H1 (cell line): ENCODE measurements at regions not wholly inside any gene's neighbourhood (a gene's known extent, or its start where the extent isn't known, plus 50 kb on each side); places are given as distances from the start of the nearest gene placed in this dataset.

ENCODE experiments used
- CTCF ChIA-PET: fragments of 300-600 bp; sonication (Branson Sonifier 250); formaldehyde crosslinking; loops from one replicate; lab custom pipeline; 2021; ENCODE audit not compliant: partially characterized antibody; lab: Charles Lee
- POLR2A ChIA-PET: fragments of 300-600 bp; sonication (Branson Sonifier 250); formaldehyde crosslinking; loops from one replicate; lab custom pipeline; 2021; ENCODE audit warnings: inconsistent platforms; ENCODE audit not compliant: partially characterized antibody; lab: Charles Lee
- DNase-seq, 2 experiments: peaks; one replicate each; pipeline versions ENCODE4 v3.0.0 to v3.0.0-alpha.2; 2010 to 2022; ENCODE audit warnings: low spot score in 2 of 2, low read depth in 1 of 2, mixed read lengths in 1 of 2
- FAIRE-seq: peaks from 2 replicates; lab custom pipeline; 2011; peaks lifted over from hg19 to GRCh38; lab: Jason Lieb, UNC
- H2AFZ ChIP-seq: 2 replicates; pipeline ENCODE4 v1.8.1; 2012; ENCODE audit warnings: low read length, inconsistent platforms
- H2AK5ac ChIP-seq: 2 replicates; pipeline ENCODE4 v1.6.1; 2013; ENCODE audit warnings: low read depth, low read length
- H2BK120ac ChIP-seq: replicated peaks from 2 replicates; pipeline ENCODE3; 2013; ENCODE audit warnings: low read depth, low read length, inconsistent platforms
- H2BK12ac ChIP-seq: 2 replicates; pipeline ENCODE4 v1.6.1; 2013; ENCODE audit warnings: low read depth, low read length
- H2BK15ac ChIP-seq: 2 replicates; pipeline ENCODE4 v1.6.1; 2013; ENCODE audit warnings: low read length
- H2BK20ac ChIP-seq: 2 replicates; pipeline ENCODE4 v1.6.1; 2013; ENCODE audit warnings: low read length
- H2BK5ac ChIP-seq: 2 replicates; pipeline ENCODE4 v1.6.1; 2013; ENCODE audit warnings: low read depth, low read length
- H3K14ac ChIP-seq: 2 replicates; pipeline ENCODE4 v1.6.1; 2013; ENCODE audit warnings: inconsistent platforms; ENCODE audit not compliant: insufficient read length
- H3K18ac ChIP-seq: 2 replicates; pipeline ENCODE4 v1.6.1; 2013; ENCODE audit warnings: low read length; ENCODE audit errors: extremely low read depth
- H3K23ac ChIP-seq: 2 replicates; pipeline ENCODE4 v1.6.1; 2013; ENCODE audit warnings: inconsistent platforms; ENCODE audit not compliant: insufficient read length
- H3K23me2 ChIP-seq: 2 replicates; pipeline ENCODE4 v1.6.1; 2013; ENCODE audit warnings: low read depth, low read length
- H3K27ac ChIP-seq: 2 replicates; pipeline ENCODE4 v1.6.1; 2011; ENCODE audit warnings: low read depth, low read length, inconsistent platforms
- H3K27me3 ChIP-seq, 4 experiments: replicated peaks in 1 of 4; 1 replicate in 1 of 4; 2 replicates in 3 of 4; pipeline versions ENCODE4 v1.6.1 to v1.8.1; 2011 to 2013; ENCODE audit warnings: low read length in 3 of 4, mild to moderate bottlenecking in 3 of 4, inconsistent platforms in 2 of 4, mixed read lengths in 2 of 4, moderate library complexity in 1 of 4; ENCODE audit not compliant: control insufficient read depth in 3 of 4, insufficient read depth in 3 of 4; ENCODE audit errors: extremely low read depth in 1 of 4
- H3K36me3 ChIP-seq, 4 experiments: 2 replicates each; pipeline versions ENCODE4 v1.6.1 to v1.8.1; 2011 to 2013; ENCODE audit warnings: mild to moderate bottlenecking in 4 of 4, low read length in 3 of 4, moderate library complexity in 2 of 4, control low read depth in 1 of 4, inconsistent platforms in 1 of 4; ENCODE audit not compliant: insufficient read depth in 4 of 4, control insufficient read depth in 2 of 4
- H3K4ac ChIP-seq: replicated peaks from 2 replicates; pipeline ENCODE3; 2013; ENCODE audit warnings: low read length, low read depth, mixed read lengths, inconsistent platforms; ENCODE audit not compliant: insufficient read length
- H3K4me1 ChIP-seq, 4 experiments: replicated peaks in 1 of 4; 1 replicate in 1 of 4; 2 replicates in 3 of 4; pipeline versions ENCODE4 v1.6.1 to v1.8.1; 2011 to 2013; ENCODE audit warnings: low read length in 3 of 4, inconsistent platforms in 2 of 4, mixed read lengths in 1 of 4; ENCODE audit not compliant: insufficient read depth in 4 of 4, control insufficient read depth in 3 of 4
- H3K4me2 ChIP-seq, 2 experiments: 2 replicates each; pipeline versions ENCODE4 v1.6.1 to v1.8.1; 2011 to 2013; ENCODE audit warnings: low read depth in 2 of 2, low read length in 2 of 2, control low read depth in 1 of 2, inconsistent platforms in 1 of 2, mild to moderate bottlenecking in 1 of 2; ENCODE audit not compliant: insufficient read depth in 1 of 2
- H3K4me3 ChIP-seq, 4 experiments: fragments of 200-600, 300-600 bp in 1 of 4; sonication (generic), shearing (Covaris generic), sonication (Bioruptor Twin) in 1 of 4; 2 replicates each; pipeline versions ENCODE4 v1.5.1 to v1.8.1; 2011 to 2016; ENCODE audit warnings: low read length in 4 of 4, low read depth in 3 of 4, control low read depth in 2 of 4, inconsistent platforms in 2 of 4, mild to moderate bottlenecking in 2 of 4, mixed read lengths in 1 of 4, moderate library complexity in 1 of 4; ENCODE audit not compliant: insufficient read depth in 2 of 4; ENCODE audit errors: extremely low read depth in 1 of 4
- H3K56ac ChIP-seq: replicated peaks from 2 replicates; pipeline ENCODE3; 2013; ENCODE audit warnings: low read depth, mild to moderate bottlenecking, mixed read lengths, low read length, inconsistent platforms; ENCODE audit not compliant: insufficient read length
- H3K79me1 ChIP-seq: 2 replicates; pipeline ENCODE4 v1.6.1; 2013; ENCODE audit warnings: low read depth, low read length, control low read depth
- H3K79me2 ChIP-seq, 2 experiments: 2 replicates each; pipeline versions ENCODE4 v1.6.1 to v1.8.1; 2012 to 2013; ENCODE audit warnings: low read length in 2 of 2, mild to moderate bottlenecking in 2 of 2, inconsistent platforms in 1 of 2; ENCODE audit not compliant: insufficient read depth in 2 of 2, control insufficient read depth in 1 of 2
- H3K9ac ChIP-seq, 4 experiments: replicated peaks in 1 of 4; 1 replicate in 1 of 4; 2 replicates in 3 of 4; pipeline versions ENCODE4 v1.6.1 to v1.8.1; 2011 to 2013; ENCODE audit warnings: low read depth in 3 of 4, low read length in 3 of 4, control low read depth in 2 of 4, mild to moderate bottlenecking in 2 of 4, moderate library complexity in 2 of 4, inconsistent platforms in 1 of 4; ENCODE audit errors: extremely low read depth in 1 of 4
- H3K9me3 ChIP-seq, 2 experiments: 2 replicates each; pipeline versions ENCODE4 v1.6.1 to v1.8.1; 2012 to 2013; ENCODE audit warnings: mild to moderate bottlenecking in 2 of 2, moderate library complexity in 2 of 2, control low read depth in 1 of 2, inconsistent platforms in 1 of 2, low read depth in 1 of 2, low read length in 1 of 2, mixed read lengths in 1 of 2; ENCODE audit not compliant: insufficient read depth in 2 of 2
- H4K20me1 ChIP-seq, 2 experiments: replicated peaks in 1 of 2; 2 replicates each; pipeline versions ENCODE3 to v1.8.1; 2011 to 2013; ENCODE audit warnings: inconsistent platforms in 2 of 2, low read length in 2 of 2, mild to moderate bottlenecking in 1 of 2; ENCODE audit not compliant: insufficient read depth in 2 of 2, control insufficient read depth in 1 of 2
- H4K5ac ChIP-seq: 2 replicates; pipeline ENCODE4 v1.6.1; 2013; ENCODE audit warnings: low read length, low read depth, mixed read lengths, inconsistent platforms; ENCODE audit not compliant: insufficient read length
- H4K8ac ChIP-seq: 2 replicates; pipeline ENCODE4 v1.8.0; 2013; ENCODE audit warnings: mild to moderate bottlenecking, moderate library complexity, low read length, inconsistent platforms; ENCODE audit not compliant: insufficient read depth; ENCODE audit errors: extremely low read depth
- H4K91ac ChIP-seq: replicated peaks from 2 replicates; pipeline ENCODE3; 2013; ENCODE audit warnings: low read length, mixed read lengths, inconsistent platforms; ENCODE audit not compliant: insufficient read length
- BRCA1 ChIP-seq: IDR thresholded peaks from 2 replicates; pipeline ENCODE4 v1.6.1; 2012; ENCODE audit warnings: low read depth, low read length, improper control_type of control experiment
- JUN ChIP-seq: IDR thresholded peaks from 2 replicates; pipeline ENCODE4 v1.6.1; 2011; ENCODE audit warnings: low read depth, mild to moderate bottlenecking, improper control_type of control experiment, low read length
- MAFK ChIP-seq: IDR thresholded peaks from 2 replicates; pipeline ENCODE4 v1.6.1; 2012; ENCODE audit warnings: low read depth, mild to moderate bottlenecking, improper control_type of control experiment, low read length
- TAF1 ChIP-seq: IDR thresholded peaks from 2 replicates; pipeline ENCODE4 v1.6.1; 2011; ENCODE audit warnings: mild to moderate bottlenecking, low read depth, low read length
- WGBS, 2 experiments: shearing (Covaris generic) in 1 of 2; methylation state at CpG; one replicate each; pipeline versions ENCODE4 v1.1.6 to v1.1.7; 2013 to 2015; ENCODE audit warnings: low lambda C conversion rate in 2 of 2, mixed read lengths in 2 of 2, inconsistent platforms in 1 of 2, low coverage in 1 of 2, missing lambda C conversion rate in 1 of 2; ENCODE audit not compliant: insufficient replicate concordance in 2 of 2, insufficient coverage in 1 of 2, insufficient read length in 1 of 2; ENCODE audit errors: extremely low coverage in 1 of 2, missing lambda C conversion rate in 1 of 2; 5-methylcytosine and 5-hydroxymethylcytosine counted together

GRCh38 chr3:145022447-145022846 lies 1050.8 kb downstream of the DIPK2A start:
- CTCF ChIA-PET: no interaction called here
- Histone ChIP-seq H4K5ac (no peak overlapping the region), H2BK5ac (no peak overlapping the region), H3K4me1 (no peaks in the 10 kb centered on the region), H3K36me3 (no peaks in the 10 kb centered on the region), H3K79me2 (no peaks in the 10 kb centered on the region), H3K14ac (no peak overlapping the region), H3K23me2 (no peaks in the 10 kb centered on the region), H4K91ac (no peak overlapping the region), H2BK12ac (no peak overlapping the region), H3K4me3 (no peak overlapping the region), H3K23ac (no peak overlapping the region), H3K27ac (no peak overlapping the region), H2BK20ac (no peak overlapping the region), H3K9ac (no peak overlapping the region), H3K4me2 (no peak overlapping the region), H3K27me3 (no peaks in the 10 kb centered on the region), H3K9me3 (no peaks in the 10 kb centered on the region), H2BK120ac (no peak overlapping the region), H3K18ac (no peak overlapping the region), H3K4ac (no peak overlapping the region), H2AK5ac (no peak overlapping the region), H4K8ac (no peak overlapping the region), H2BK15ac (no peak overlapping the region), H4K20me1 (no peaks in the 10 kb centered on the region), H3K56ac (no peak overlapping the region), H3K79me1 (no peaks in the 10 kb centered on the region), H2AFZ (0 out of 2 replicates have a peak overlapping the region, but pooled peaks have one; percentile 72)
- DNase-seq: no peak
- no peak for FAIRE-seq
- POLR2A ChIA-PET: no interaction called here
- WGBS, 2 experiments: 95% methylated on average over 2 of the region's 2 CpGs; no CpG with 5 or more reads in 1 of the 2 experiments
- TF ChIP-seq BRCA1: no peak
- no peak for TF ChIP-seq MAFK
- no peak for TF ChIP-seq TAF1
- TF ChIP-seq JUN: no peak
